WTC11 (cell line): ENCODE measurements at regions not wholly inside any gene's neighbourhood (a gene's known extent, or its start where the extent isn't known, plus 50 kb on each side); places are given as distances from the start of the nearest gene placed in this dataset.

Experiments used
- ATAC-seq: fragments of 200-7000 bp; cut with Tn5 transposase; 2 replicates; pipeline ENCODE4 v1.10.0; 2021; ENCODE audit warnings: mild to moderate bottlenecking, moderate library complexity
- CTCF ChIA-PET: fragments of 300-600 bp; sonication (Branson Sonifier 250); formaldehyde crosslinking; loops from one replicate; lab custom pipeline; 2021; ENCODE audit warnings: antibody characterized with exemption; lab: Charles Lee
- POLR2A ChIA-PET: fragments of 350-600 bp; sonication (Branson Sonifier 250); formaldehyde crosslinking; loops from one replicate; lab custom pipeline; 2021; ENCODE audit warnings: antibody characterized with exemption; lab: Charles Lee
- DNase-seq: peaks from one replicate; pipeline ENCODE4 v3.0.0; 2021; ENCODE audit warnings: low spot score
- H3K27ac Mint-ChIP-seq: 2 replicates; pipeline ENCODE4 v1.8.0; 2021; ENCODE audit warnings: mixed read lengths
- H3K27me3 Mint-ChIP-seq: 2 replicates; pipeline ENCODE4 v1.8.0; 2021; ENCODE audit warnings: low read depth, mild to moderate bottlenecking, moderate library complexity, mixed read lengths
- H3K36me3 Mint-ChIP-seq: 2 replicates; pipeline ENCODE4 v1.8.0; 2021; ENCODE audit warnings: mixed read lengths
- H3K4me1 Mint-ChIP-seq: 2 replicates; pipeline ENCODE4 v1.8.0; 2022; ENCODE audit warnings: mixed read lengths
- H3K4me3 Mint-ChIP-seq: 2 replicates; pipeline ENCODE4 v1.8.0; 2021; ENCODE audit warnings: mild to moderate bottlenecking, moderate library complexity, mixed read lengths
- H3K9me3 Mint-ChIP-seq: 2 replicates; pipeline ENCODE4 v1.8.0; 2021; ENCODE audit warnings: mixed read lengths
- AFF4 ChIP-seq: sonication (generic); formaldehyde crosslinking; IDR thresholded peaks from 2 replicates; pipeline ENCODE4 v1.8.1; 2023; ENCODE audit warnings: mild to moderate bottlenecking, missing genetic modification reagents, borderline replicate concordance
- CREM ChIP-seq: sonication (generic); formaldehyde crosslinking; IDR thresholded peaks from 2 replicates; pipeline ENCODE4 v1.8.1; 2022; ENCODE audit warnings: mild to moderate bottlenecking, missing genetic modification reagents, moderate library complexity
- EMX1 ChIP-seq: fragments of 250-450 bp; sonication (Bioruptor Pico); IDR thresholded peaks from 2 replicates; pipeline ENCODE4 v1.8.0; 2021; ENCODE audit warnings: mild to moderate bottlenecking
- ESRRA ChIP-seq: sonication (generic); formaldehyde crosslinking; IDR thresholded peaks from 2 replicates; pipeline ENCODE4 v1.8.1; 2022; ENCODE audit warnings: mild to moderate bottlenecking, missing genetic modification reagents, borderline replicate concordance
- ETV6 ChIP-seq: sonication (generic); formaldehyde crosslinking; IDR thresholded peaks from 2 replicates; pipeline ENCODE4 v1.8.1; 2022; ENCODE audit warnings: mild to moderate bottlenecking, missing genetic modification reagents
- GABPB1 ChIP-seq: sonication (generic); formaldehyde crosslinking; IDR thresholded peaks from 2 replicates; pipeline ENCODE4 v1.8.1; 2023; ENCODE audit warnings: mild to moderate bottlenecking, missing genetic modification reagents
- NFE2L1 ChIP-seq: sonication (generic); formaldehyde crosslinking; IDR thresholded peaks from 2 replicates; pipeline ENCODE4 v1.8.1; 2023; ENCODE audit warnings: missing genetic modification reagents
- RELA ChIP-seq: sonication (generic); formaldehyde crosslinking; IDR thresholded peaks from 2 replicates; pipeline ENCODE4 v1.8.1; 2022; ENCODE audit warnings: missing genetic modification reagents, mild to moderate bottlenecking, borderline replicate concordance
- TCF7 ChIP-seq: sonication (generic); formaldehyde crosslinking; IDR thresholded peaks from 2 replicates; pipeline ENCODE4 v1.8.0; 2022; ENCODE audit warnings: mild to moderate bottlenecking, low read depth, missing genetic modification reagents, moderate library complexity
- ZBTB43 ChIP-seq: sonication (generic); formaldehyde crosslinking; IDR thresholded peaks from 2 replicates; pipeline ENCODE4 v1.8.1; 2023; ENCODE audit warnings: mild to moderate bottlenecking, missing genetic modification reagents
- ZNF121 ChIP-seq: sonication (generic); formaldehyde crosslinking; IDR thresholded peaks from 2 replicates; pipeline ENCODE4 v1.8.0; 2023; ENCODE audit warnings: missing genetic modification reagents
- ZNF232 ChIP-seq: sonication (generic); formaldehyde crosslinking; IDR thresholded peaks from 2 replicates; pipeline ENCODE4 v1.8.0; 2022; ENCODE audit warnings: mild to moderate bottlenecking, missing genetic modification reagents
- TF ChIP-seq, protein P1 (sequence below): sonication (generic); formaldehyde crosslinking; conservative IDR thresholded peaks from 2 replicates; pipeline ENCODE4 v1.8.1; 2022; ENCODE audit warnings: mild to moderate bottlenecking, missing genetic modification reagents
- TF ChIP-seq, protein P2 (sequence below): sonication (generic); formaldehyde crosslinking; IDR thresholded peaks from 2 replicates; pipeline ENCODE4 v1.8.1; 2022; ENCODE audit warnings: mild to moderate bottlenecking, missing genetic modification reagents, moderate library complexity, borderline replicate concordance
- TF ChIP-seq, protein P3 (sequence below): sonication (generic); formaldehyde crosslinking; IDR thresholded peaks from 2 replicates; pipeline ENCODE4 v1.8.0; 2022; ENCODE audit warnings: missing genetic modification reagents
- TF ChIP-seq, protein P4 (sequence below): fragments of 250-450 bp; sonication (Bioruptor Pico); IDR thresholded peaks from 2 replicates; pipeline ENCODE4 v1.8.0; 2021; ENCODE audit warnings: mild to moderate bottlenecking
- TF ChIP-seq, protein P5 (sequence below): fragments of 250-450 bp; sonication (Bioruptor Pico); IDR thresholded peaks from 2 replicates; pipeline ENCODE4 v2.1.2; 2022; ENCODE audit warnings: mild to moderate bottlenecking, moderate library complexity
- TF ChIP-seq, protein P6 (sequence below): sonication (generic); formaldehyde crosslinking; IDR thresholded peaks from 2 replicates; pipeline ENCODE4 v1.8.0; 2023; ENCODE audit warnings: missing genetic modification reagents

DNA sequence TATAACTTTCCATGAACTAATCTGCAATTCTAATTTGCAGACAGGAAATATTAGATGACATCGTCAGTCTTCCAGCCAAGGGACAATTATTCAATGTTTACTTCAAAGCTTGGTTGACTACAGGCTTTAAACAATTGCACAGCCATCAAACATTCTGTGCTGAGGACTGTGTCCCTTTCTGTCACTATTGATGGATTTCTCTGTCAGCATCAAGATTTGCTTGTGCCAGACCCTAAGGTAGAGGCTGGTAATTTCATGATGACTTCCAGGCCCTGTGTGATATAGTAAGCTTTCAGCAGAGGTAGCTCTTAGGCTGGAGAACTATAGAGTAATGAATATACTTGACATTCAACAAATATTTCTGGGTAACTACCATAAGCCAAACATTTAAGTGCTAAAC lies 229.3 kb upstream of the ACTBL2 start:
- POLR2A ChIA-PET = no interaction called here
- Mint-ChIP-seq H3K4me1 (peaks cover 11% of the 10 kb centered on the region), H3K27ac (no peak overlapping the region), H3K36me3 (peaks cover 15% of the 10 kb centered on the region), H3K9me3 (peaks cover 29% of the 10 kb centered on the region), H3K27me3 (no peaks in the 10 kb centered on the region; the same call in 1 of the 2 replicates), H3K4me3 (no peak overlapping the region)
- no peak for DNase-seq
- no peak for ATAC-seq
- TF ChIP-seq AFF4 = no peak
- no peak for TF ChIP-seq ETV6 (CRISPR knock-in tag)
- TF ChIP-seq NFE2L1 (CRISPR knock-in tag) = no peak
- TF ChIP-seq ZNF232 (CRISPR knock-in tag) = no peak
- no peak for TF ChIP-seq RELA (CRISPR knock-in tag)
- TF ChIP-seq ZBTB43 (CRISPR knock-in tag) = no peak
- TF ChIP-seq ZNF121 (CRISPR knock-in tag) = no peak
- TF ChIP-seq, protein P1, sequence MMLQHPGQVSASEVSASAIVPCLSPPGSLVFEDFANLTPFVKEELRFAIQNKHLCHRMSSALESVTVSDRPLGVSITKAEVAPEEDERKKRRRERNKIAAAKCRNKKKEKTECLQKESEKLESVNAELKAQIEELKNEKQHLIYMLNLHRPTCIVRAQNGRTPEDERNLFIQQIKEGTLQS (CRISPR knock-in tag) = no peak
- TF ChIP-seq ESRRA (CRISPR knock-in tag) = no peak
- TF ChIP-seq, protein P2, sequence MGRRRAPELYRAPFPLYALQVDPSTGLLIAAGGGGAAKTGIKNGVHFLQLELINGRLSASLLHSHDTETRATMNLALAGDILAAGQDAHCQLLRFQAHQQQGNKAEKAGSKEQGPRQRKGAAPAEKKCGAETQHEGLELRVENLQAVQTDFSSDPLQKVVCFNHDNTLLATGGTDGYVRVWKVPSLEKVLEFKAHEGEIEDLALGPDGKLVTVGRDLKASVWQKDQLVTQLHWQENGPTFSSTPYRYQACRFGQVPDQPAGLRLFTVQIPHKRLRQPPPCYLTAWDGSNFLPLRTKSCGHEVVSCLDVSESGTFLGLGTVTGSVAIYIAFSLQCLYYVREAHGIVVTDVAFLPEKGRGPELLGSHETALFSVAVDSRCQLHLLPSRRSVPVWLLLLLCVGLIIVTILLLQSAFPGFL = no peak
- TF ChIP-seq CREM (CRISPR knock-in tag) = no peak
- CTCF ChIA-PET = no interaction called here

GRCh38 chr5:57711471-57711870 lies 228.9 kb upstream of the ACTBL2 start:
- ATAC-seq (no peak), DNase-seq (no peak)
- Mint-ChIP-seq H3K36me3 (peaks cover 15% of the 10 kb centered on the region), H3K27me3 (no peaks in the 10 kb centered on the region; the same call in 1 of the 2 replicates), H3K4me3 (no peak overlapping the region), H3K4me1 (peaks cover 11% of the 10 kb centered on the region), H3K9me3 (peaks cover 29% of the 10 kb centered on the region), H3K27ac (no peak overlapping the region)
- ChIA-PET CTCF (no interaction called here), POLR2A (no interaction called here)
- no peak for TF ChIP-seq EMX1 (CRISPR knock-in tag)
- TF ChIP-seq, protein P3, sequence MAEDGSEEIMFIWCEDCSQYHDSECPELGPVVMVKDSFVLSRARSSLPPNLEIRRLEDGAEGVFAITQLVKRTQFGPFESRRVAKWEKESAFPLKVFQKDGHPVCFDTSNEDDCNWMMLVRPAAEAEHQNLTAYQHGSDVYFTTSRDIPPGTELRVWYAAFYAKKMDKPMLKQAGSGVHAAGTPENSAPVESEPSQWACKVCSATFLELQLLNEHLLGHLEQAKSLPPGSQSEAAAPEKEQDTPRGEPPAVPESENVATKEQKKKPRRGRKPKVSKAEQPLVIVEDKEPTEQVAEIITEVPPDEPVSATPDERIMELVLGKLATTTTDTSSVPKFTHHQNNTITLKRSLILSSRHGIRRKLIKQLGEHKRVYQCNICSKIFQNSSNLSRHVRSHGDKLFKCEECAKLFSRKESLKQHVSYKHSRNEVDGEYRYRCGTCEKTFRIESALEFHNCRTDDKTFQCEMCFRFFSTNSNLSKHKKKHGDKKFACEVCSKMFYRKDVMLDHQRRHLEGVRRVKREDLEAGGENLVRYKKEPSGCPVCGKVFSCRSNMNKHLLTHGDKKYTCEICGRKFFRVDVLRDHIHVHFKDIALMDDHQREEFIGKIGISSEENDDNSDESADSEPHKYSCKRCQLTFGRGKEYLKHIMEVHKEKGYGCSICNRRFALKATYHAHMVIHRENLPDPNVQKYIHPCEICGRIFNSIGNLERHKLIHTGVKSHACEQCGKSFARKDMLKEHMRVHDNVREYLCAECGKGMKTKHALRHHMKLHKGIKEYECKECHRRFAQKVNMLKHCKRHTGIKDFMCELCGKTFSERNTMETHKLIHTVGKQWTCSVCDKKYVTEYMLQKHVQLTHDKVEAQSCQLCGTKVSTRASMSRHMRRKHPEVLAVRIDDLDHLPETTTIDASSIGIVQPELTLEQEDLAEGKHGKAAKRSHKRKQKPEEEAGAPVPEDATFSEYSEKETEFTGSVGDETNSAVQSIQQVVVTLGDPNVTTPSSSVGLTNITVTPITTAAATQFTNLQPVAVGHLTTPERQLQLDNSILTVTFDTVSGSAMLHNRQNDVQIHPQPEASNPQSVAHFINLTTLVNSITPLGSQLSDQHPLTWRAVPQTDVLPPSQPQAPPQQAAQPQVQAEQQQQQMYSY (CRISPR knock-in tag) = no peak
- TF ChIP-seq, protein P4, sequence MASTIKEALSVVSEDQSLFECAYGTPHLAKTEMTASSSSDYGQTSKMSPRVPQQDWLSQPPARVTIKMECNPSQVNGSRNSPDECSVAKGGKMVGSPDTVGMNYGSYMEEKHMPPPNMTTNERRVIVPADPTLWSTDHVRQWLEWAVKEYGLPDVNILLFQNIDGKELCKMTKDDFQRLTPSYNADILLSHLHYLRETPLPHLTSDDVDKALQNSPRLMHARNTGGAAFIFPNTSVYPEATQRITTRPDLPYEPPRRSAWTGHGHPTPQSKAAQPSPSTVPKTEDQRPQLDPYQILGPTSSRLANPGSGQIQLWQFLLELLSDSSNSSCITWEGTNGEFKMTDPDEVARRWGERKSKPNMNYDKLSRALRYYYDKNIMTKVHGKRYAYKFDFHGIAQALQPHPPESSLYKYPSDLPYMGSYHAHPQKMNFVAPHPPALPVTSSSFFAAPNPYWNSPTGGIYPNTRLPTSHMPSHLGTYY (CRISPR knock-in tag) = no peak
- no peak for TF ChIP-seq CREM (CRISPR knock-in tag)
- TF ChIP-seq, protein P5, sequence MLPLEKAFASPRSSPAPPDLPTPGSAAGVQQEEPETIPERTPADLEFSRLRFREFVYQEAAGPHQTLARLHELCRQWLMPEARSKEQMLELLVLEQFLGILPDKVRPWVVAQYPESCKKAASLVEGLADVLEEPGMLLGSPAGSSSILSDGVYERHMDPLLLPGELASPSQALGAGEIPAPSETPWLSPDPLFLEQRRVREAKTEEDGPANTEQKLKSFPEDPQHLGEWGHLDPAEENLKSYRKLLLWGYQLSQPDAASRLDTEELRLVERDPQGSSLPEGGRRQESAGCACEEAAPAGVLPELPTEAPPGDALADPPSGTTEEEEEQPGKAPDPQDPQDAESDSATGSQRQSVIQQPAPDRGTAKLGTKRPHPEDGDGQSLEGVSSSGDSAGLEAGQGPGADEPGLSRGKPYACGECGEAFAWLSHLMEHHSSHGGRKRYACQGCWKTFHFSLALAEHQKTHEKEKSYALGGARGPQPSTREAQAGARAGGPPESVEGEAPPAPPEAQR (CRISPR knock-in tag) = no peak
- TF ChIP-seq TCF7 (CRISPR knock-in tag) = no peak
- TF ChIP-seq, protein P6, sequence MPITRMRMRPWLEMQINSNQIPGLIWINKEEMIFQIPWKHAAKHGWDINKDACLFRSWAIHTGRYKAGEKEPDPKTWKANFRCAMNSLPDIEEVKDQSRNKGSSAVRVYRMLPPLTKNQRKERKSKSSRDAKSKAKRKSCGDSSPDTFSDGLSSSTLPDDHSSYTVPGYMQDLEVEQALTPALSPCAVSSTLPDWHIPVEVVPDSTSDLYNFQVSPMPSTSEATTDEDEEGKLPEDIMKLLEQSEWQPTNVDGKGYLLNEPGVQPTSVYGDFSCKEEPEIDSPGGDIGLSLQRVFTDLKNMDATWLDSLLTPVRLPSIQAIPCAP (CRISPR knock-in tag) = no peak
- TF ChIP-seq GABPB1 (CRISPR knock-in tag) = no peak
